Liver (tissue), 3 donors: ENCODE measurements at regions not wholly inside any gene's neighbourhood (a gene's known extent, or its start where the extent isn't known, plus 50 kb on each side); places are given as distances from the start of the nearest gene placed in this dataset.

ENCODE experiments used
- ATF3 ChIP-seq: IDR thresholded peaks from 2 replicates; pipeline ENCODE4 v1.6.1; 2016; ENCODE audit warnings: antibody characterized with exemption
- CTCF ChIP-seq: fragments of 150-350 bp; IDR thresholded peaks from 2 replicates; pipeline ENCODE4 v1.5.1; 2017; ENCODE audit warnings: improper control_type of control experiment, low read depth, low read length; ENCODE audit not compliant: missing input control
- FOXA1 ChIP-seq: IDR thresholded peaks from 2 replicates; pipeline ENCODE4 v1.6.1; 2016; ENCODE audit warnings: antibody characterized with exemption
- JUND ChIP-seq, 2 donors: IDR thresholded peaks; 2 replicates each; pipeline ENCODE4 v1.6.1; 2016; ENCODE audit warnings: antibody characterized with exemption in 2 of 2
- MAX ChIP-seq: IDR thresholded peaks from 2 replicates; pipeline ENCODE4 v1.6.1; 2016; ENCODE audit warnings: antibody characterized with exemption
- NR2F2 ChIP-seq: IDR thresholded peaks from 2 replicates; pipeline ENCODE4 v1.6.1; 2016; ENCODE audit warnings: antibody characterized with exemption
- RAD21 ChIP-seq, 2 donors: IDR thresholded peaks; 2 replicates each; pipeline ENCODE4 v1.6.1; 2016; ENCODE audit warnings: antibody characterized with exemption in 2 of 2, mild to moderate bottlenecking in 2 of 2
- REST ChIP-seq: IDR thresholded peaks from 2 replicates; pipeline ENCODE4 v1.6.1; 2016; ENCODE audit warnings: antibody characterized with exemption, mild to moderate bottlenecking
- RXRA ChIP-seq, 2 donors: IDR thresholded peaks; 2 replicates each; pipeline ENCODE4 v1.6.1; 2017 to 2018; ENCODE audit warnings: antibody characterized with exemption in 2 of 2, mild to moderate bottlenecking in 1 of 2
- TAF1 ChIP-seq: conservative IDR thresholded peaks from 2 replicates; pipeline ENCODE4 v1.6.1; 2016; ENCODE audit warnings: antibody characterized with exemption, mild to moderate bottlenecking
- YY1 ChIP-seq: IDR thresholded peaks from 2 replicates; pipeline ENCODE4 v1.6.1; 2016; ENCODE audit warnings: antibody characterized with exemption, mild to moderate bottlenecking
- ZBTB33 ChIP-seq: IDR thresholded peaks from 2 replicates; pipeline ENCODE4 v1.6.1; 2016; ENCODE audit warnings: antibody characterized with exemption
- donor health status: healthy.
- donor health status: healthy.

- TF ChIP-seq CTCF (no peak), TAF1 (no peak), ATF3 (no peak), ZBTB33 (no peak), MAX (no peak), RAD21 (IDR thresholded peaks at IDR 0.05) (no peak), JUND (IDR thresholded peaks at IDR 0.05) (no peak), NR2F2 (no peak), FOXA1 (no peak), REST (no peak), RXRA (IDR thresholded peaks at IDR 0.05) (no peak), YY1 (no peak)
Measured at GRCh38 chr6:68026483-68026882, 608.6 kb upstream of the ADGRB3 start.
